Activated naive CD8-positive, alpha-beta T cell treated with anti-CD3 and anti-CD28 coated beads for 36 hours (primary cell): ENCODE measurements at regions not wholly inside any gene's neighbourhood (a gene's known extent, or its start where the extent isn't known, plus 50 kb on each side); places are given as distances from the start of the nearest gene placed in this dataset.

Experiments
- DNase-seq: peaks from one replicate; pipeline ENCODE4 v3.0.0; 2021
- H3K27ac Mint-ChIP-seq: one replicate; pipeline ENCODE4 v1.8.0; 2022; ENCODE audit warnings: mild to moderate bottlenecking, moderate library complexity, mixed read lengths
- H3K27me3 Mint-ChIP-seq: one replicate; pipeline ENCODE4 v1.8.0; 2022; ENCODE audit warnings: mild to moderate bottlenecking, mixed read lengths
- H3K36me3 Mint-ChIP-seq: one replicate; pipeline ENCODE4 v1.8.0; 2021; ENCODE audit warnings: mild to moderate bottlenecking, mixed read lengths
- H3K4me1 Mint-ChIP-seq: one replicate; pipeline ENCODE4 v1.8.0; 2021; ENCODE audit warnings: mixed read lengths
- H3K4me3 Mint-ChIP-seq: one replicate; pipeline ENCODE4 v1.8.0; 2022; ENCODE audit warnings: mild to moderate bottlenecking, moderate library complexity, mixed read lengths
- H3K9me3 Mint-ChIP-seq: one replicate; pipeline ENCODE4 v1.8.0; 2022; ENCODE audit warnings: mixed read lengths

DNA sequence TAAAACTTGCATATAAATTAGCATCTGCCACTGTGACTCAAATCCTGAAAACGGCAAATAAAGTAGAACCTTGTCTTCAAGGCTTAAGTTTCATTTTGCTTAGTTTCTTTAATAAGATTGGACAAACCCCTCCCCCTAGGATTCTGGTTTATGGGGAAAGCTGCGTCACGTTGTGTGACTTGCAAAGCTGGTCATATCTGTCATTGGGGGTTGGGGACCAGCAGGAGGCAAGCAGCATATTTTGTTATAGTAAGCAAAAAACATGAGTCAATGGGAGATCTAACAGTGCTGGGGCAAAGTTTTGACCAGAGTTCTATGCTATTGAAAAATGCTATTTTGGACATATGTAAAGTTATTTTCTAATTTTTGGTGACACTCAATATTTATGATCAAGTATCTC, 407.3 kb downstream of the PCDH18 start:
- no peaks in the 10 kb centered on the region for H3K27me3 Mint-ChIP-seq
- H3K9me3 Mint-ChIP-seq, result no peaks in the 10 kb centered on the region

DNA sequence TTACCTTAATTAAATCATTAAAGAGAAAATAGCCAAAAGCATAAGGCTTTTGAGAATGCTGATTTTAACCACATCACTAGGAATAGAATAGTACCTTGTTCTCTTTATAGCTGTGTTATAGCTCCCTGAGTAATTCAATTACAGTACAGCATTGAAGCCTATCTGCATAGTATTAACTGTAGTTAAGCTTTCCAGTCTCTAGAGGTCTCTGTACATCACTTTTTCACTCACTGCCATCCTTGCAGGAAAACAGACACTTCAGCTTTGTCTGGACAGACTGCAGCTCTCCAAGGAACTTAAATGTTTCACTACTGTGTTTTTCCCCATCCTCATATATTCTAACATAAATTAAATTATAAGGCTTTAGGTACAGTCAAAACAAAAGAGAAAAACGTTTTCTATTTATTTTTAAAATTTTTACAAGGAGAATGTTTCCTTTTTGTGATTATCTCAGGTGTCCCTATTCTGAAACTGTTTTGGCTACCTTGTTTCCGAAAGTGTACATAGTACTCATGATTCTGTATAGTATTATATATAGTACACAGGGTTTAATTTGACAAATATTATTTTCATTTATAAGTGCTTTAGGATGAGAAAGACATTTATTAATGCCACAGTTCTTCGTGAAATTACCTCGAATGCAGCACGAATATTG, 407.9 kb downstream of the PCDH18 start:
- H3K9me3 Mint-ChIP-seq, result no peaks in the 10 kb centered on the region
- no peak overlapping the region for H3K27ac Mint-ChIP-seq
- no peaks in the 10 kb centered on the region for H3K36me3 Mint-ChIP-seq
- no peaks in the 10 kb centered on the region for H3K4me1 Mint-ChIP-seq
- DNase-seq, result no peak
- H3K27me3 Mint-ChIP-seq, result no peaks in the 10 kb centered on the region
- H3K4me3 Mint-ChIP-seq, result no peak overlapping the region

More for the DNA sequence above, 407.3 kb downstream of the PCDH18 start:
- Mint-ChIP-seq H3K36me3 (no peaks in the 10 kb centered on the region), H3K4me1 (no peaks in the 10 kb centered on the region), H3K27ac (no peak overlapping the region), H3K4me3 (no peak overlapping the region)
- DNase-seq, result no peak

DNA sequence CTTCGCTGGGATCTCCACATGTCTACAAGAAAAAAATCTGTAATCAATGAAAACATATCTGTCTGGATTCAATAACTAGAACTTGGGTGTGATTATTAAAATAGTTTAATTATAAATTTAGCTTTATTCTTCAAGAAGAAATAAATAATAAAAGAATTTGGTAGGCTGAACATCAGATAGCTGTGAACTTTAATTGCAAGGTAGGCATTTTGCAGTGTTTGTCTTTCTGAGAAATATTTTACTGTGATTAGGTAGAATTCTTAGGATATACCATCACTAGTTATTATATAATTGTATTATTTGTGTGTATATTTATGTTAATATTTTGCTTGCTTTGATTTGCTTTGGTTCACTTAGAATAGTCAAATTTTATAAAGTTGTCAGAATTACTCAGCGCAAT, 409.4 kb downstream of the PCDH18 start:
- no peak for DNase-seq
- Mint-ChIP-seq H3K4me1 (no peaks in the 10 kb centered on the region), H3K27me3 (no peaks in the 10 kb centered on the region), H3K27ac (no peak overlapping the region), H3K4me3 (no peak overlapping the region), H3K36me3 (no peaks in the 10 kb centered on the region), H3K9me3 (peaks cover 2% of the 10 kb centered on the region)

DNA sequence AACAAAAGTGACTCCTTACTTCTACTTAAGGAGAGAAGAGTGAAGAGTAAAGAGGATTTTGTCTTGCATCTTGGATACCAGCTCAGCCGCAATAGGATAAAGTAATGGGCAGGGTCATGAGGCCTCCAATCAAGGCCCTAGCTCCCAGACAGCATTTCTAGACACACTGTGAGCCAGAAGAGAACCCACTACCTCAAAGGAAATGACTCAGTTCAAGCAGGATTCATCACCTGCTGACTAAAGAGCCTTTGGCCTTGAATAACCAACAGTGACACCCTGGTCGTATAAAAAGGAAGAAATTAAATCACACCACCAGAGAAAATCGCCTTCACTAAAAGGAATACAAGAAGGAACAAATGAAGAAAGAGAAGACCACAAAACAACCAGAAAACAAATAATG, 416.1 kb downstream of the PCDH18 start:
- H3K27ac Mint-ChIP-seq, result no peak overlapping the region
- DNase-seq, result no peak
- no peaks in the 10 kb centered on the region for H3K27me3 Mint-ChIP-seq
- no peaks in the 10 kb centered on the region for H3K4me1 Mint-ChIP-seq
- H3K36me3 Mint-ChIP-seq, result no peaks in the 10 kb centered on the region
- H3K4me3 Mint-ChIP-seq, result no peak overlapping the region
- peaks cover 2% of the 10 kb centered on the region for H3K9me3 Mint-ChIP-seq

DNA sequence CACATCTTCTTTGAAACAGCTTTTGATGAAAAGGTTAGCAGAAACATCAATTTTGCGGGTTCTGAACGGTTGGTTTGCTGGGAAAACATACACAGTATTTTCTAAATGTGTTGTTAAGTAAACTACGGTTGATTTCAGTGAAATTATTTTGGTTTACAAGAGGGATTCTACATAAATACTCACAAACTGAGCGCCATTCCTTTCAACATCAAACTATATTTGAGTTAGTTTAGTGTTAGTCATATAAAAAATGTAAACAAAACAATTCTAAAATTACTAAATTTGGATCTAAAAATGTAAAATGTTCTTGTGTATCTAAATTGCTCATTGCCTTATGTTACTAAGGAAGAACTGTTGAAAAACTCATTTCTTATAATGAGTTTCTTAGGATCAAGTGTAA, 425.6 kb downstream of the PCDH18 start:
- H3K4me3 Mint-ChIP-seq, result no peak overlapping the region
- no peaks in the 10 kb centered on the region for H3K4me1 Mint-ChIP-seq
- no peaks in the 10 kb centered on the region for H3K36me3 Mint-ChIP-seq
- no peak for DNase-seq
- H3K27me3 Mint-ChIP-seq, result no peaks in the 10 kb centered on the region
- no peak overlapping the region for H3K27ac Mint-ChIP-seq
- H3K9me3 Mint-ChIP-seq, result no peaks in the 10 kb centered on the region

DNA sequence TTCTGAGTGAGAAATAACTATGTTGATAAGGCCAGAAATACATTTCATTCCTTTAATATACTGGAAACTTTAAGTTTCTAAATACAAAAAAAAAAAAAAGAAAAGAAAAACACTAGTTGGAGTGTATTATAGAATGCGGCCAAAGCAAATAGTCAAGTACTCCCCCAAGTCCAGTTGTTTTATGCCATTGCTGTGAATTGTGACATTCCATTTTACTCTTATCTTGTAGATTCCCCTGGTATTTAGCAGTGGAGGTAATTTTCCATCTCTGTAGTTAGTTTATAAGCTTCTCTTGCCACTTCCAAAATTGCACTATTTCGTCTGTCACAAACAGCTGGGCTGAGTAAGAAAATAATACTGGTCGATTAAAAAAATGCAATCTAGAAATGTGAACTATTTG, 426.0 kb downstream of the PCDH18 start:
- Mint-ChIP-seq H3K4me3 (no peak overlapping the region), H3K27me3 (no peaks in the 10 kb centered on the region), H3K9me3 (no peaks in the 10 kb centered on the region), H3K36me3 (no peaks in the 10 kb centered on the region), H3K27ac (no peak overlapping the region), H3K4me1 (no peaks in the 10 kb centered on the region)
- no peak for DNase-seq

DNA sequence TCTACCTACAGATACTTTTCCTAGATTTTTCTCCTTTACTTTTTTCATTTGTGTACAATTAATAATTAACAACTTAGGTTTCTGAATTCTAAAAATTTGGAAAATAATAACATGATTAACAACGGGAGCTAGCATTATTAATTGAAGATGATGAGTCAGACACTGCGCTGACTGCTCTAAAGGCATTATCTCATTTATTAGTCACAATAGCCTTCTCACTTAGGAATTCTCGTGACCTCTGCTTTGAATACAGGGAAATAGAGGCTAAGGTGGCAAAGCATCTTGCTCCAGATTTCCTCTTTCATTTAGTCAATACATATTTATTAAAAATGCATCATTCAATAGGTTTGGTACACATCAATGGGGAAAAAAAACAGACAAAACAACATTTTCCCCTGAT, 441.3 kb downstream of the PCDH18 start:
- H3K27ac Mint-ChIP-seq, result no peak overlapping the region
- H3K4me3 Mint-ChIP-seq, result no peak overlapping the region
- DNase-seq, result no peak
- no peaks in the 10 kb centered on the region for H3K4me1 Mint-ChIP-seq
- H3K9me3 Mint-ChIP-seq, result peaks cover under 1% of the 10 kb centered on the region
- H3K27me3 Mint-ChIP-seq, result no peaks in the 10 kb centered on the region
- H3K36me3 Mint-ChIP-seq, result no peaks in the 10 kb centered on the region

DNA sequence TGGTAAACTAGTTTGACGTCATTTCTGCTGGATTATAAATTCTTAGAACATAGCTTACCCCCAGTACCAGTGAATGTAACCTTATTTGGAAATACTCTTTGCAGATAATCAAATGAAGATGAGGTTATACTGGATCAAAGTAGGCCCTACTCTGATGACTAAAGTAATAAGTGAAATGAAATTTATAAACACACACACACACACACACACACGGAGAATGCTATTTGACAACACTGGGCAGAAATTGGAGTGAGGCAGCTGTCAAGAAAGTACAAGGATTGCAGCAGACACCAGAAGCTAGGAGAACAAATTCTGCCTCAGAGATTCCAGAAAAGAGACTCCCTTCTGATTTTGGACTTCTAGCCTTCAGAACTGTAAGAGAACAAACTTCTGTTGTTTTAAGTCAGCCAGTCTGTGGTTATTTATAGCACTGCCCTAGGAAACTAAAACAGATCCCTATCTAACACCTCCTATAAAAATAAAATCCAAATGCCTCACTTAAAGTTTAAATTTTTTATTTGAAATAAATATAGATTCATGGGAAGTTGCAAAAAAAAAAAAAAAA, 448.6 kb downstream of the PCDH18 start:
- Mint-ChIP-seq H3K4me1 (no peaks in the 10 kb centered on the region), H3K9me3 (peaks cover 1% of the 10 kb centered on the region), H3K27me3 (no peaks in the 10 kb centered on the region), H3K4me3 (no peak overlapping the region), H3K27ac (no peak overlapping the region), H3K36me3 (no peaks in the 10 kb centered on the region)
- DNase-seq, result no peak

DNA sequence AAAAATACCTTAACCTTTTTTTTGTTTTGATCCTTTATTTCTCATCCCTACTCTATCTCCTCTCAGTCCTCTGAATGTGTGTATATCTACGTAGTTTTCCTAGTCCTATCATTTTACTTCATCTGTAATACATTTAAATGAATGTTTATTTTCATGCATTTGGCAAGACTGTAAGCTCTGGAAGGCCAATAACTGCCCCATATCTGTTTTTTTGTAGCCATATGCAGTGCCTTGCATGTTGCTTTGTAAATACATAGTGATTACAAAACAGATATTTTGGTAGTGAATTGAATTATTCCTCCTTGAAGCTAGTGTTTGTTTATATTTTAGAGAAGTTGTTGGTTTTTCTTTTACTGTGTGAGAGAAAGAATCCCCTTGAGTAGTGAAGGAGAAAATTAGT, 450.2 kb downstream of the PCDH18 start:
- Mint-ChIP-seq H3K27me3 (no peaks in the 10 kb centered on the region), H3K4me3 (no peak overlapping the region), H3K4me1 (no peaks in the 10 kb centered on the region), H3K36me3 (no peaks in the 10 kb centered on the region), H3K9me3 (peaks cover 1% of the 10 kb centered on the region), H3K27ac (no peak overlapping the region)
- DNase-seq, result no peak

DNA sequence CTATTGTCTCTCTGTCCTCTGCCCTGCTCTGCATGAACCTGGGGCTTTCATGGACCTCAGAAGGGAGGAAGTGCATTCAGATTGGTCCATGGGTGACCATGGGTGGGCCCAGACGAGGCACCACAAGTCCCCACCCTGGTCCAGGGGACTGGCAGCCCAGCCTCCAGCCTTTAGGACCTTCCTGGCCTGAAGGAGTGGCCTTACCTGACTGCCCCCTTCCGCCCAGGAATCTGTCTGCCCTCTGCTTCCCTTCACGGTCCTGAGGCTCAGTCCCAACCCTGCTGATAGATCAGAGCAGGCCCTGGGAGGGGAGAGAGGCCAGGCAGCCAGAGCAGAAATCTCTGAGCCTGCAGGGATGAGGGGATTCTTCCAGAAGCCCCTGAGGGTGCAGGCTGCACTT, 455.4 kb downstream of the PCDH18 start:
- H3K4me1 Mint-ChIP-seq, result no peaks in the 10 kb centered on the region
- no peak overlapping the region for H3K27ac Mint-ChIP-seq
- no peaks in the 10 kb centered on the region for H3K9me3 Mint-ChIP-seq
- no peak overlapping the region for H3K4me3 Mint-ChIP-seq
- H3K27me3 Mint-ChIP-seq, result no peaks in the 10 kb centered on the region
- no peaks in the 10 kb centered on the region for H3K36me3 Mint-ChIP-seq
- DNase-seq, result no peak

DNA sequence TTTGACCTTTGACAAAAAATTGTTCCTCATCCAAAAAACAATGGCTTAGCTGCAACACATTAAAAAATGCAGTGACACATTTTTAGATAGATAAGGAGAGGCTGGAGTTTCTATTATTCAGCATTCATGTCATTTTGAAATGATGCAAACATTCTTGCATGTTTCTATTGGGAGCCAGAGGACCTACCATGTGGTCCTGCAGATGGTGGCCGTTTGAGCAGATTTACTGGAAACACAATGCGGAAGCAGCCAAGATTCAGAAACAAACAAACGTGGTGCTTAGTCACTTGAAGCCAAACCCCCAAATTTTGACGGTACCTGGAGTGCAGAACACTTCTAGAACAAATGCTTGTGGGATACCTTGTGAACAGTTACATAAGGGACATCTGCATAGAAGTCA, 456.7 kb downstream of the PCDH18 start:
- Mint-ChIP-seq H3K36me3 (no peaks in the 10 kb centered on the region), H3K4me3 (no peak overlapping the region), H3K9me3 (no peaks in the 10 kb centered on the region), H3K4me1 (no peaks in the 10 kb centered on the region), H3K27ac (no peak overlapping the region), H3K27me3 (no peaks in the 10 kb centered on the region)
- no peak for DNase-seq

DNA sequence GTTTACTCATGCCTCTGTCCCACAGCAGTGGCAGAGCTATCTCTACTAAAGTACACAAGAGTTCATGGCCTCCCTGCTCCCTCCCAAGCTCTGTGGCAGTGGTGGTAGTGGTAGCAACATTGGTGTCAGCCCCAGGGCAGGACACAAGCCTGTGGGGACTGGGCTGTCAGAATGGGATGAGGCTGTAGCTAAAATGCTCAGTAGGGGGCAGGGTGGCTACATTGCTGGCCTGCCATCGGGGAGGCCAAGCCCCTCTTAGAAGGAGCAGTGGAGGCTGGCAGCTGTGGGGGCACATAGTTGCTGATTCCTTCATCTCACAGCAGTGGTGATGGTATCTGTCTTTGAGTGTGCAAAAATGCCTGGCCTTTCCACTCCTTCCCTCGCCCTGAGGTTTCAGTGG, 461.7 kb downstream of the PCDH18 start:
- no peaks in the 10 kb centered on the region for H3K4me1 Mint-ChIP-seq
- peaks cover 3% of the 10 kb centered on the region for H3K9me3 Mint-ChIP-seq
- no peak overlapping the region for H3K4me3 Mint-ChIP-seq
- H3K27me3 Mint-ChIP-seq, result no peaks in the 10 kb centered on the region
- H3K27ac Mint-ChIP-seq, result no peak overlapping the region
- no peak for DNase-seq
- no peaks in the 10 kb centered on the region for H3K36me3 Mint-ChIP-seq

DNA sequence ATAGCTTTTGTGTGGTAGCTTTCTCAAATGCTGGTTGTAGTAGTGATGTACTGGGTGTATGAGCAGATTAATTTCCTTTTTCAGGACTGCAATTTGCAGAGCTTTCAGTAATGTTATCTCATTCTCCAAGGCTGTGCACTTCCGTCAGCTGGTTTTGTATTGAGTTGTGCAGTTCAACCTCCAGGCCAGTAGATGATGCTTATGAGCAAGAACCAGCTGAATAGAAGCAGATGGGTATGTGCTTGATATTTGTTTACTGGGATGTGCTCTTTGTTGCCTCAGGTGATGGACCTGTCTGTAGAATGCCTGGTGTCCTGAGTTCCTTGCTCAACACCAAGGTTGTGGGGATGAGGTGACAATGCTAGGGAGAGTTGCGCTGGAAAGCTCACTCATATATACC, 462.8 kb downstream of the PCDH18 start:
- Mint-ChIP-seq H3K36me3 (no peaks in the 10 kb centered on the region), H3K9me3 (peaks cover 3% of the 10 kb centered on the region), H3K27me3 (no peaks in the 10 kb centered on the region), H3K4me1 (no peaks in the 10 kb centered on the region), H3K4me3 (no peak overlapping the region), H3K27ac (no peak overlapping the region)
- no peak for DNase-seq

DNA sequence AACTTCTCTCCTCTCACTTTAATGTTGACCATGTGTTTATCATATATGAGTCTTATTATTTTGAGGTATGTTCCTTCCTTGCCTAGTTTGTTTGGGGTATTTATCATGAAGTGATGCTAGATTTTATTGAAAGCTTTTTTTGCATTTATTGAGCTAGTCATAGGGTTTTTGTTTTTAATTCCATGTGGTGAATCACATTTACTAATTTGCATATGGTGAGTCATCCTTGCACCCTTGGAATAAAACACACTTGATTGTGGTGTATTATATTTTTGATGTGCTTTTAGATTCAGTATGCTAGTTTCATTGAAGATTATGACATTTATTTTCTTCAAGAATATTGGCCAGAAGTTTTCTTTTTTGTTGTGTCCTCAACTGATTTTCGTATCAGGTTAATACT, 464.6 kb downstream of the PCDH18 start:
- Mint-ChIP-seq H3K27me3 (no peaks in the 10 kb centered on the region), H3K9me3 (peaks cover 5% of the 10 kb centered on the region), H3K27ac (no peak overlapping the region), H3K4me1 (no peaks in the 10 kb centered on the region), H3K4me3 (no peak overlapping the region), H3K36me3 (no peaks in the 10 kb centered on the region)
- no peak for DNase-seq

DNA sequence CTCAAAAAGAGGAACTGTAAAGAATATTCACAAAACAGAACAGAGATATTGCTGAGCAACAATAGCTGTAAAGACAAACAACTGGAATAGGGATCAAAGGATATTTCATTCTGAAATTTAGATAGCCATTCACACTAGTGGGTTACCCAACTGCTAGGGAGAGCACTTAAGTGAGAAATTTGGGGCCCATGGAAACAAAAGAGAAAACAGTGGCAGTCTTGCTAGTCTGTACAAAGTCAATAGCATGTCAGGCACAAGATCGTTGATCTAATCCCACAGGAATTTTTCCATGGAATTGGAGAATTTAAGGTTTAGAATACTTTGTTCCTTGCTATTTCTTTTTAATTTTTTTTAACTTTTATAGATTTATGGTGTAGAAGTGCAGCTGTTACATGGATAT, 467.0 kb downstream of the PCDH18 start:
- Mint-ChIP-seq H3K27ac (no peak overlapping the region), H3K9me3 (peaks cover 5% of the 10 kb centered on the region), H3K4me3 (no peak overlapping the region), H3K4me1 (no peaks in the 10 kb centered on the region), H3K36me3 (no peaks in the 10 kb centered on the region), H3K27me3 (no peaks in the 10 kb centered on the region)
- DNase-seq, result no peak

DNA sequence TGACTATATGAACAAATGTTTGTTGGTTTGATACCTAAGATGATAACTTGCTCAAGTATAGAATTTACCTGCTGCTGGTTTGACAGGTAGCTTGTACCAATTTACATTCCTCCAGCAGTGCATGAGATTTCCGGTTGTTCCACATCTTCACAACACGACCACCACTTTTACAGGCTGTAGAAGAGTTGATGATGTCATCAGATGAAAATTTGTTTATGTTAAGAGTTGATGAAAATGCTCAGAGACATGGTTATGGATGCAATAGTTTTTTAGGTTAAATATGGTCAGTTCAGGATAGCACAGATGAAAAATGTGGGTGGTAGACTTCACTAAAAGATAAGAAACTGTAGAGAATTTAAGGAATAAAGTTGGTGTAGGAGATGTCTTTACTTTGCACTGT, 468.3 kb downstream of the PCDH18 start:
- peaks cover 5% of the 10 kb centered on the region for H3K9me3 Mint-ChIP-seq

More for the DNA sequence above, 468.3 kb downstream of the PCDH18 start:
- Mint-ChIP-seq H3K4me3 (no peak overlapping the region), H3K27ac (no peak overlapping the region), H3K27me3 (no peaks in the 10 kb centered on the region), H3K36me3 (no peaks in the 10 kb centered on the region), H3K4me1 (no peaks in the 10 kb centered on the region)
- DNase-seq, result no peak
